ENCODE measurements at regions not wholly inside any gene's neighbourhood (a gene's known extent, or its start where the extent isn't known, plus 50 kb on each side); places are given as distances from the start of the nearest gene placed in this dataset.

GRCh38 chr13:100788540-100788939 is 113.9 kb upstream of the TMTC4 start:
- no peak for TF ChIP-seq CTCF (IDR thresholded peaks at IDR 0.05; ENCODE audit: poor library complexity)
- TF ChIP-seq EZH2 (IDR thresholded peaks at IDR 0.05; ENCODE audit: borderline replicate concordance) = no peak

Measured in hepatocyte (in vitro differentiated cells).